ENCODE measurements at regions not wholly inside any gene's neighbourhood (a gene's known extent, or its start where the extent isn't known, plus 50 kb on each side); places are given as distances from the start of the nearest gene placed in this dataset.

DNA sequence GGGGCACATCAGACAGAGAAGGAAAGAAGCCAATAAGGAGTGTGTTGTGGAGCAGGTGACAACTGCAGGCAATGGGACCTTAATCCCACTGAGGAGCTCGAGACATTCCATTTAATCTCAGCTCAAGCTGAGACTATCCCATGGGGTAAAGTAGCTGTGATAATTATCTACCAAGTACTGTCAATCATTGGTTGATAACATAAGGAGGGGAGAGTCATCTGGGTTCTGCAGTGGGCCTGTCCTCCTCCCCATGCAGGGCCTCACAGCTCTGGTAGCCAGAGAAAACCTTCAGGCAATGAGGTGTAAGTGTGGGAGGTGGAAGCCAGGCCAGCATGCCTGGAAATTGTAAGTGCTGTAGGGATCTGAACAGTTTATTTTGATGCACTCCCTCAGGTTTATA is 375.0 kb upstream of the ARID1B start:
- DNase-seq, result no peak

DNA sequence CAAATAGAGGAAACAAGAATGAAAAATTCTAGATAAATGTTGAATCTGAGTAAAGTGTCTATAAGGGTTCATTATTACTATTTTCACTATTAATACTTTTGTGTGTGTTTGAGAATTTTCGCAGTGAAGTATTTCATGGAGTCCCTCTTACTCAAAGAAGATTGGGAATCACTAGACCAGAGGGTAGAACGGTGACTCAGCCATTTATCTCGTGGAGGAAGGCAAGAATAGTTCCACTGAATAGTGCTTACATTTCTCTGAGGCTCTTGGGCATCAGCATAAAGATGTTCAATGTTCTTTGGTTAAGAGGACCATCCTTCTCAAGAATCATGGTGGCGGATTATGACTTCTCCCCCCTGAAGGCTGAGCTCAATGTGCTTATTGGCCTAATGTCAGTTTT is 376.7 kb upstream of the ARID1B start:
- DNase-seq, result no peak

DNA sequence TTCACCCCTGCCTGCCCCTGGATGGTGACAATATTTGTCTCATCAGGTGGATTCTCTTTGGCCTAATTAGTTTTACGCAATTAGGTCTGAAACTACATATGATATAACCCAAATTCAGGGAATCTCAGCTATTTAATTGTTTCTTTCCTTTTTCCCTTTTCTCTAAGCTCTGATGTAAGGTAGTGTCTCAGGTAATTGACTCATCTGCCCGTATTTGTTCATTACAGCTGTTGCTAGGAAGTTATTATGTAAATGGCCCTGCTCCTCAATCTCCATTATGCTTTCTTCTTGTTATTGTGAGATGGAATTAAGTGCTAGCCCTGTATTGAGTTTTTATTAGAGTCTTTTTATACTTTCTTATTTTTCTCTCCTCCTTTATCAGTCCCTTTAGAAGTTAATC is 378.2 kb upstream of the ARID1B start:
- no peak for DNase-seq

DNA sequence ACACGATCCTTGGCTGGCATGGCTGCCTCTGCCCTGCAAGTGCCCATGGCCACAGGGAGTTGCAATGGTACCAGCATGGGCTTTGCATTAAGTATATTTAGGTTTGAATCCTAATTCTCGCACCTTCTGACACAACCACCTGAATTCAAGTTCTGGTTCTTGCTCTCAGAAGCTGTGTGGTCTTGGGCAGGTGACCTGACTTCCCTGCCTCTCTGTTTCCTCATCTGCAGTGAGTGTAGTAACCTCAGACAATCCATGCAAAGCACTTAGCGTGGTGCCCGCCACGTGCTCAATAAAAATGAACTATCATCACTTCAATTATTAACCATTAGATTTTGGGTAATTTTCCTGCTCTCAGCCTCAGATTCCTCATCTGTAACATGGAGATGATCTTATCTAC is 378.8 kb upstream of the ARID1B start:
- DNase-seq, result no peak

DNA sequence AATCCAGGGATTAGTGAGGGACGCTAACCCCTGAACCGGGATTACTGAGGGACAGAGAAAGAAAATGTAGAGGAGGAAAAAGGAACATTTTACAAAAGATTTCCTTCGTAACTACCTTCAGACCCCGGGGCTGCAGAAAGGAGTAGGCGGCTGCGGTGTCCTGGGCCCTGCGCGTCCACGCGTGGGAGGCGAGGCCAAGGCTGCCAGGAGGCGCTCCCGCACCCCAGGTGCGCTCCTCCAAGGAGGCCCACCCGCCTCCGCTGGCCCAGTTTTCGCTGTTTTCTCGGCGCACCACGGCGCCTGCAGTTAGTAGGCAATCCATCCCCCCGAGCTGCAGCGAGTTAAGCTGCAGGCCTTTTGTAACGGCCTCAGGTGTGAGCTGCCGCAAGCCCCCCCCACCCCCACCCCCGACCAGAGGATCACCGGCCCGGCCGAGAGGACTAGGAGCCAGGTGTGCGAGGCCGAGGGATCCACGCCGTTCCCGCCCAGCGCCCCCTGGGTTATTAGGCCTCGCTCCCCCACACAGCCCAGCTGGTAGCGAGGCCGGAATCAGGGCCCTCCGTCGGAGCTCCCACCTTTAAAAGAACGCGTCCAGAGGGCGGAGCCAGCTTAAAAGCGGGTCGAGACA is 380.3 kb upstream of the ARID1B start:
- DNase-seq, result no peak

DNA sequence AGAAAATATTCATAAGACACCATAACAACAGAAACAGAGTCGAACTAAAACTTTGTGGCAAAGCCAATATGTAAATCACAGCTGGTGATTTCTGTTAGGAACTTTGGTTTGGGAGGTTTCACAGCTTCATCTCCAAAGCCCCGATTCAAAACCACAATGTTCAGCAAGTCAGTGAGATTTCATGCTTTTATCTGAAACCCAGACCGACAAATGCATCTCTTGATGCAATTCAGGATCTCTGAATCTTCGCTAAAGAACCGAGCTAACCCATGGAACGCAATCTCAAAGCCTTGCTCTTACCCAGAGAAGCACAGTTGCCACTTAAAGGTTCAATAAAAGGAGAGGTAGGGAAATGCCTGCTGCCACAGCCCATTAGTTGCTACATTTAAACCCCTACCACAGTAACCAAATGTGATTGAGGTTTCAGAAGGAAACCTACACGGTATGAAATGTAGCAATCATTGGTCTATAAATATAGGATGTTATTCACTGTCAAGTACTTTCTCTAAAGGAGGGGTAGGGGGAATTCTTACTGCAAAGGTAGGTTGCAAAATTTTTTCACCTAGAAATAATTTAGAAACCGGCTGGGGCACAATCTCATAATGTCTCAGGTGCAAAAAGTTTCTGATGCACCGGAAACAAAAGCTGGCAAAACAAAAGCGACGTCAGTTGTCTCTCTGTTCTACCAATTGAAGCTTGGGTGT is 381.0 kb upstream of the ARID1B start:
- DNase-seq, result no peak

DNA sequence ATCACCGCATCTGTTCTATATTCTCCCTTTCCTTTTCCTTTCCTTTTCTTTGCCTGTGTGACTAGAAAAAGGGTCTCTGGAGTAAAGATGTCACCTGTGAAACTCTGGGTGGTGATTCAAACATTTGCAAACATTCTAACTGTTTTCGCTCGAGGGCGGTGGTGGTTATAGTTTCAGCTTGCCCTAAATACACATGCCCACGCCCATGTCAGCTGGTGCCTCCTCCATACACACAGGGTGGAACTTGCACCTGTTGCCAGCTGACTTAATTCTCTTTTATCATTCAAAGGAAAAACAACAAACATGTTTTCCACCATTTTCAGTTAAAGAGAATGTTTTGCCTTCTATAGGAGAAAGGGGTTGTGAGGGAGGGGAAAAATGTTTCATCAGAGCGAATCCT is 381.9 kb upstream of the ARID1B start:
- no peak for DNase-seq

DNA sequence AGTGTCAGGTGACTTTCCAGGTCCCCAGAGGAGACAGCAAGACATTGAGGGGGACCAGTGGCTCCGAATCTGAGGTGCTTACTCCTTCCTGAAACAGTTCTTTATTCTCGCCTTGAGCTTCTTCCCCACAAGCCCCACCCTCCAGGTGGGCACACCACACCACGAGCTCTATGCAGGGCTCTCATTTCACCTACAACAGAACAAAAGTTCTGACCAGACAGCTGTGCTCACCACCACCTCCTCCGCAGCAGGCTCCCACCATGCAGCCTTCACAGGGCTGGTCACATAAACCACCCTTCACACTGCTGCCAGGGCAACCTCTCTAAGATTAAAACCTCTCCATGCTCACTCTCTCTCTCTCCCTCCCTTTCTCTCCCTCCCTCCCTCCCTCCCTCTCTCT is 384.5 kb upstream of the ARID1B start:
- no peak for DNase-seq

DNA sequence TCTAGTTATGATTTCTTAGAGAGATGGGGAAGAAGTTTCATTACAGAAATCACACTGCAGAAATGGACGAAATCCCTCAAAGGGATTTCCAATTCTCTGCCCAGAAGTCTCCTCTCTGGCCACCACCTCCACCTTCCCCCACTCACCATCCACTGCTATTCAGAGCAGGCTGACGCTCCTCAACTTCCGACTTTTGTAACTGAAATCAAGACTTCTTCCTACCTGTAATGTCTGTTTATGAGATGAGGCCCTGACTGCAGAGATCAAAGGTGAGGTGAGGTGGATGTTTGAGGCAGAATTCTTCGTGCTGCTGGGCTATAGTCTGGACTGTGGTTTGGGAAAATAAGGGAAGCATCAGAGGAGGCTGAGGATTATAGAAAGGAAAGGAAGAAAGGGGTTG is 385.2 kb upstream of the ARID1B start:
- no peak for DNase-seq

DNA sequence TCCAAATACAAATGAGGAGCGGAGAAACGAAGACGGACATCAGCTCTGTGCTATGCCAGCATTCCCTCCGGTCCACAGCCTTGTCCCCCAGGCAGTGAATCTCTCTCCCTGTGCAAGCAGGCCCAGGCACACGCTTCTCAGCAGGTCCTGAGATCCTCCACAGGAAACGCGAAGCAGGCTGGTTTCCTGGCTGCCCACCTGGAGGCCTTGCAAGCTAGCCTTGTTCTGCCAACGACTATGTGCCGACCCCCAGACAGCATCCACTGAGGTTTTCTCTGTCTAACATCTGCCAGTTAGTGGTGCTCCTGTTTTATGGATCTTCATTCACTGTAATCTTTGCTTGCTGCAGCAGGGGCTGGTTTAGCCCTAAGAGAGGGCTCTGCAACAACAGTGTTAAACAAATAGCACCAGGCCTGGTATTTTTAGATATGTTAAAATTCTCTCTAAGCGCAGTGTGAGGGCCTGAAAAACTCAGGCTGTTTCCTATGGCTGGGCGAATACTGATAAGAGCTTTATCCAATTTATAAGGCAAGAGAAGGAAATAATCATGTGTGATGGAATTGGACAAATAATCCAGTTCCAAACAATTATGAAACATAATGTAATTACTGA is 386.0 kb upstream of the ARID1B start:
- DNase-seq, result no peak

DNA sequence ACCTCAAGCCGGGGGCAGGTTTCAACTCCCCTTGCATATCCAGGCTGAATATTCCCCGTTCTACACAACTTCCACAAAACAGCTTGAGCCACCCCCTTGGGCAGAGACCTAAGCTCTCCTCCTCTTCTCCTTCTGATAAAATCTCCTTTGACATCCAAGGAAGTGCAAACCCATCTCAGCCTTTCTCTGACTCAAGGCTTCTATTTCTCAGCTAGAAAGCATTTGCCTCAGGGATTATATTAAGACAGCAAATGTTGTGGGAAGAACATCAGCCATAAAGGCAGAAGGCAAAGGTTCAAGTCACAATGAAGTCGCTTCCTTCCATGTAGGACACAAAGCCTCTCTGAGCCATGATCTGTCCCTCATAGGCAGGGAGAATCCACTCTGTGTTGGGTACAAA is 386.6 kb upstream of the ARID1B start:
- no peak for DNase-seq

DNA sequence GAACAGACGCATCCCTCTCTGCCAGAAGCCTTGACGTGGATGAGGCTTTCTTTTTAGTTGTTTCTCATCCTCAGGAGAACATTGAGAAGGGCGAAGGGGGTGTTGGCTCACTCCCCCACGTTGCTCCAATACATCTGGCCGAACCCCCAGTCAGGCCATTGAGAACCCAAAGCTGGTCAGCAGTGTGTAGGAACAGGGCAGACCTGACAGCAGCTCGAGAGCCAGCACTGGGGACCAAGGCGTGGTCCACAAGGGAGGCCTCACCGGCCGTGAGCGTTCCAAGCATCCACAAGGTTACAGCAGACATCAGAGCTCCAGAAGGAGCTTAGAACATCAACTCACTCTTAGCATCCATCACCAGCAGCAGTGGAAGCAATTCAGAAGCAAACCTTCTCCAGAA is 387.9 kb upstream of the ARID1B start:
- DNase-seq, result no peak

DNA sequence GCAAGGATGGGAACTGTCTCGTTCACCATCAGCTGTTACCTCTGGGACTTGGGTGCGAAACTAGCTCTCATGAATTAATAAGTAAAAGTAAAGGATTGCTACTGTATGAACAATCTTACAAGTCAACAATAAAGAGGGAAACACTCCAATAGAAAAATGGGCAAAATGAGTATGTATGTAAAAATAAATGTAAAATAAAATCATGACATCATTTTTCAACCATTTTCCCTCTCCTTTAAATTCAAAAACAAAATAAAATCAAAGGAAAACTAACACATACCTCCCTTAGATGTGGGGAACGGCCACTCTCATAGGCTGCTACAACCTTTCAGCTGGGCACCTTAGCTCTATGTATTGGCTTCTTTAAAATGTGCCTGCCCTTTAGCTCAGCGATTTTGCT is 389.7 kb upstream of the ARID1B start:
- no peak for DNase-seq

DNA sequence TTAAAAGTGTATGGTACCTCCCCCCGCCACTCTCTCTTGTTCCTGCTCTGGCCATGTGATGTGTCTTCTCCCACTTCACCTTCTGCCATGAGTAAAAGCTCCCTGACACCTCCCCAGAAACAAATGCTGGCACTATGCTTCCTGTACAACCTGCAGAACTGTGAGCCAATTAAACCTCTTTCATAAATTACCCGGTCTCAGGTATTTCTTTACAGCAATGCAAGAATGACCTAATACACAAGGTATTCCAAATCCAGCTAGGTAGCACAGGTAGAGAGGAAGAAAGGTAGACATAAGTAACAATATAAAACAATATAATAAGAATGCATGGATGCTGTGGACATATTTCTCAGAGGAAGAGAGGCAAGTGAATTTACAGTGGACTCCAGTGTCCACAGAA is 394.1 kb upstream of the ARID1B start:
- DNase-seq, result no peak

DNA sequence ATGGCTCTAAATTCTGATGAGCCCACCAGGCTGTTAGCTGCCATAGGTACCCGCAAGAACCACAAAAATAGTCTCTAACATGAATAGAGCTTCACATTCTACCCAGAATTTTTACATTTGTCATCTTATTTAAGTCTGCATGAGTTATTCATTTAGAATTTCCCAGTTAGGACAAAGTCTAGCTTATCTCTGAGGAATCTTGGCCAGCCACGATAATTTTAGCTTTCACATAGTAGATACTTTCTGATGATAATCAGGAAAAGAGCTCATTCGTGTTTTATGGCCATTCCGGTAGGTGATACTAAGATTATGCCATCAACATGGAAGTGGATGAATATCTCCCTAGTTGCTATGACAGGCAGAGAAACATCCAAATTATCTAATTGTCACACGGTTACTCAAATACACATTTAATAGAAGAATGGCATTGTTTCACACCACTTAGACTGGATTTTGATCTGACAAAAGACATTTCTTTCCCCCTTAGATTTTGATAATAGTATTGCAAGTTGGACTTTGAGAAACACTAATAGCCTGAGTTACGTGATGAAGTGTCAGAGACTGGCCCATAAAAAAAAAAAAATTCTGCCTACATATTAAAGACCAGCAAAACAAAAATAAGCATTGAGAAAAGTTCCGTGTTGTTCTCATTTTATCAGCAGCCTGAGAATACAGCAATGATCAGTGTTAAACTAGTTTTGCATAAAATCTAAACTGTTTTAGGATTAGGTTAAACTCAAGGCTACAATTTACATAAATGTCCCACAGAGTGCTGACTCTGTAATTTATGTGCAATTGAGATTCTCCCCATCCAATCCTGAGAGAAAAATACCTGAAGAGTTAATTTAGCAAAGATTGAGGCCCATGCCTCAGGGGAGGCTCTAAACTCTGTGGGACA is 397.5 kb upstream of the ARID1B start:
- no peak for DNase-seq

DNA sequence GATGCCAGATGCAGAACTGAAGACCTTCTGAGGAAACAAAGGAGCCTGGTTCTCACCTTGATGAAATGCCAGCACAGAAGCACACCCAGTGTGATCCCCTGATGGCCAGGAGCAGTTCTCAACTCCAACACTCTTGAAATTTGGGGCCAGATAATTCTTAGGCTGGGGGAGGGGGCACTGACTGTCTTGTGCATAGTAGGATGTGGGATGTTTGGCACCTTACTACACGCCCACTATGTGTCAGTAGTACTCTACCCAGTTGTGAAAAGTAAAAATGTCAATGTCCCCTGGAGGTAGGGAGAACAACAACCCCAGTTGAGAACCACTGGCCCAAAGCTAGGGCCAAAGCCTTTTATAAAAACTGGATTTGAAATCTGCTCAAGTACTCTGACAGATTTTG is 398.3 kb upstream of the ARID1B start:
- no peak for DNase-seq

DNA sequence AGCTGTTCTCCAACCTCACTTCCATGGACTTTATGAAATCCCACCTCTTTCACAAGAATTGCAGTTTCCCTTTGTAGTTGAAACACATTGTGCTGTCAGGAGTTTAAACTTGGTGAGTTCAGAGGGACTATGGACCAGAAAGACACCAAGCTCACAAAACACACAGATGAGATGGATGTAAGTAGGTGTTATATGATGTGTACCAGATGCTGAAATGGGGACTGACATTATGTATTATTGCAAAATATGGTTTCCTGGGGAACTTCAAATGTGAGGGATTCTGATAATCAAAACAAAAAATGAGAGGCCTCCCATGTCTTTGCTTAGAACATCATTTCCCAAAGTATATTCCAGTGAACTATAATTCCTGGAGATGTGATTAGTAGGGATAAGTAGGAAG is 401.1 kb upstream of the ARID1B start:
- no peak for DNase-seq

DNA sequence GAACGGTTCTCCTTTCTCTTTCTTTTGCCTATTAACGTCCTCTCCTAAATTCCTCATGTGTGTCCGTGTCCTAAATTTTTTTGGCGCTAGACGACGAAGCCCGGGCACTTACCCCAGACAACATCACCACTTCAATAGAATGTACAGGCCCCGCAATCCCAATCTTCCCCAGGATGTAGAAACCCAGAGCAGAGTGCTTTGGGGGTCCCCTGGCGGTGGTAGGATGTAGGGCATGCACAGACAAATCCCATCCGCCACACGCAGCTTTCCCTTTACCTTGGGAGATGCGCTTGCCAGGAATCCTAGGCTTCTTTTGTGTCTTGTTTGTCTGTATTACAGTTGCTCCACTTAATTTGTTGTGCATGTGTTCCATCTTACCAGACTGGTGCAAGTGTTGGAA is 417.3 kb upstream of the ARID1B start:
- DNase-seq, result no peak

DNA sequence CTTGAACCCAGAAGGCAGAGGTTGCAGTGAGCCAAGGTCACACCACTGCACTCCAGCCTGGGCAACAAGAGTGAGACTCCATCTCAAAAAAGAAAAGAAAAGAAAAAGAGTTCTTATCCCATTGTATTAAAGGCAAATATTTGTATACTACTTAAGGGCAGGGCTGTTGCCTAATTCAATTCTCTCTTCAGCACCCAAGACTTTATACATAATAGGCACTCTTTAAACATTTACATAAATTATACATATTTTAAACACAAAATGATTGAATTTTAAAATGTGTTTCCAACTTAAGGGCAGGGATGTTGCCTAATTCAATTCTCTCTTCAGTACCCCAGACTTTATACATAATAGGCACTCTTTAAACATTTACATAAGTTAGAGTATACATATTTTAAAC is 424.3 kb upstream of the ARID1B start:
- no peak for DNase-seq

DNA sequence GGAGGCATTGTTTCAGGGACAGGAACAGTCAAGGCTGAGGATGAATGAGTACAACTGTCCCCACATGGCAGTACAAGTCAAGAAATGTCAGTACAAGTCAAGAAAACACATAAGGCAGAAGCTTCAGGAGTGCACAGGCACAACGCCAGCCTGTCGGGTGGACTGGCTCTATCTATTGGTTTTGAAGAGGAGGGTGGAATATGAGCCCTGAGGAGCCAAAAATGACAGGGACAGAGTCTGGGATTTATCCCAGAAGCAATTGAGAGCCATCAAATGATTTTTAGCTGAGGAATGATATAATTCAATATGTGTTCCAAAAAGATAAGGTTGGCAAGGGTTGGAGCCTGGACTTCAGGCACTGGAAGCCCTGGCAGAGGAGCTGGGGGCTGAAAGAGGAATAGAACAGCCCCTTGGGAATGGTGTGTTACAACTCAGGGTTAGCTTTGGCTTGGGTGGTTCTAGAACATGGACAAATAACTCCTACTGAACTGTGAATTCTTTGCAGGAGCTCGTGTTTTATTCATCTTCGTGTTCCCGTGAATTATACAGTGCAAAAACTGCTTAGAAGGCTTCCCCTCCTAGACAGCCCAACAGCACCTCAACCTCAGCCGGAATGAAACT is 425.7 kb upstream of the ARID1B start:
- DNase-seq, result no peak

DNA sequence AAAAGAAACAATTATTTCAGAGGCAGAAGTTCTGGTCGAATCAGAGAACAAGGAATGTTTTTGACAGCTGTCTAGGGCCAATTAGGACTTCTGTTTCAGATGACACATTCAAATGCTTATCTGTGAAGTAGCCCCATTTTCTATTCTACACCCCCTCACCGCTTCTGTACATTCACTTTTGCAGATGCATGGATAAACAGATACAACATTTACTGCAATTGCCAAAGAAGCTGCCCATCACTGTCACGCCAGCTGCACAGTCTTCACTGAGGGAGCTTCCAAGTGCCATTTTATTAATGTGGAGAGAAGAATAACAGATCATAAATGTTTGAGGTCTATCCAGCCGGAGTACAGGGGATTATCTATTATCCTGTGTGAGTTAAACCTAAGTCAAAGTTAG is 426.8 kb upstream of the ARID1B start:
- DNase-seq, result no peak

DNA sequence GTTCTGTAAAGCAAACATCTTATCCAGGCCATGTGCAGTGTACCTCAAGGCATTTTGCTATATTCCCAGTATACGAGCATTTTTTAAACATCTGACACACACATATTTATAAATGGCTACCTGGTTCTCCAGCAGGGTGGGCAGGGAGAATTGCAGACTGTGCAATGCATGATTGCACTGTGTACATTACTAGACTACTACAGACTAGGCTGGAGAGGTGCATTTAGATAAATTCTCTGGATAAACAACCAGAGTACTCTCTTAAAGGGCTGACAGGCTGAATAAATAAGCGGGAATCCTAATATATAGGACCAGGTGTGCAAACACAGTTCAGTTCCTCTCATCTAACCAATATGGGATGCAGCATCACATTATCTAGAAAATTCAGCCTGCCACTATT is 428.3 kb upstream of the ARID1B start:
- DNase-seq, result no peak

DNA sequence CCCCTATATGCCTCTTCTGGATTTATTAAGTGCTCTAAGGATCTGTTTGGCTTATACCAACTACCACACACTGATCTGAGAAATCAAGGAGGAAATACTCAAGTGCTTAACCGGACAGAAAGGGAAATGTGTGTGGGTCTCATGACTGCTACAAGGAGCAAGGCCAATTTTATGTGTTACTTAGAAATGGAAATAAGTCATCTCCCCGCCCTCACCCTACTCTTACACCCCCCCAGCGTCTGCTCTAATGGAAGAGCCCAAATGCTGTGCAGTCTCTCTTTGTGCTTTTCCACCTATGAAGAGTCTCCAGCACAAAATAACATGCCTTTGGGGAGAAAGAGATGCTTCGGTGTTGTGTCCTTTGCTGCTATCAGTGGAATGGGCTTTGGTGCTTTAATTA is 428.8 kb upstream of the ARID1B start:
- DNase-seq, result peak; percentile 32 to 40 (median 33)
